ENCODE measurements at regions not wholly inside any gene's neighbourhood (a gene's known extent, or its start where the extent isn't known, plus 50 kb on each side); places are given as distances from the start of the nearest gene placed in this dataset.
A peak's percentile ranks its signal among the peaks of the same experiment; 100 is the strongest.

- Histone ChIP-seq H2AFZ (replicated peaks) (no peak overlapping the region), H3F3A (ENCODE audit: low read depth) (no peaks in the 10 kb centered on the region), H3K27ac (no peak overlapping the region), H3K4me3 (no peak overlapping the region), H3K9me3 (ENCODE audit: low read depth) (no peaks in the 10 kb centered on the region), H3K36me3 (no peaks in the 10 kb centered on the region), H3K79me2 (ENCODE audit: low read depth) (no peaks in the 10 kb centered on the region), H3K4me2 (no peak overlapping the region), H3K4me1 (peaks cover 3% of the 10 kb centered on the region), H3K27me3 (no peaks in the 10 kb centered on the region), H3K9ac (no peak overlapping the region), H4K20me1 (ENCODE audit: low read depth) (no peaks in the 10 kb centered on the region)
- H3K4me3 Mint-ChIP-seq, result no peak overlapping the region
- H3K9me3 Mint-ChIP-seq, result no peaks in the 10 kb centered on the region
- no peaks in the 10 kb centered on the region for H3K36me3 Mint-ChIP-seq
- H3K4me1 Mint-ChIP-seq, result peaks cover 20% of the 10 kb centered on the region
- DNase-seq (ENCODE audit: low spot score), result no peak
- H3K27ac Mint-ChIP-seq, result no peak overlapping the region
- no peak for TF ChIP-seq EZH2phosphoT487 (IDR thresholded peaks at IDR 0.05)
- TF ChIP-seq CTCF (IDR thresholded peaks at IDR 0.05), result no peak
- TF ChIP-seq EZH2 (IDR thresholded peaks at IDR 0.05), result no peak
- peaks cover 2% of the 10 kb centered on the region for H3K27me3 Mint-ChIP-seq (ENCODE audit: insufficient read depth, low read depth)
These were observed 243.1 kb downstream of the ALDH8A1 start for GRCh38 chr6:134706806-134707205.

GRCh38 chr6:134706153-134706552, 243.7 kb downstream of the ALDH8A1 start:
- no peak overlapping the region for H3K9ac ChIP-seq
- no peak overlapping the region for H3K4me3 ChIP-seq
- H3K9me3 ChIP-seq (ENCODE audit: low read depth), result no peaks in the 10 kb centered on the region
- no peaks in the 10 kb centered on the region for H4K20me1 ChIP-seq (ENCODE audit: low read depth)
- Mint-ChIP-seq H3K9me3 (no peaks in the 10 kb centered on the region), H3K4me1 (peaks cover 20% of the 10 kb centered on the region), H3K36me3 (no peaks in the 10 kb centered on the region), H3K27ac (no peak overlapping the region), H3K4me3 (no peak overlapping the region), H3K27me3 (ENCODE audit: insufficient read depth, low read depth) (peaks cover 2% of the 10 kb centered on the region)
- no peak overlapping the region for H2AFZ ChIP-seq (replicated peaks)
- no peak overlapping the region for H3K27ac ChIP-seq
- DNase-seq (ENCODE audit: low spot score), result peak; percentile 25
- H3K4me2 ChIP-seq, result no peak overlapping the region
- no peaks in the 10 kb centered on the region for H3K79me2 ChIP-seq (ENCODE audit: low read depth)
- peaks cover 3% of the 10 kb centered on the region for H3K4me1 ChIP-seq
- no peaks in the 10 kb centered on the region for H3K36me3 ChIP-seq
- TF ChIP-seq EZH2phosphoT487 (IDR thresholded peaks at IDR 0.05) (no peak), EZH2 (IDR thresholded peaks at IDR 0.05) (no peak), CTCF (IDR thresholded peaks at IDR 0.05) (no peak)
- H3F3A ChIP-seq (ENCODE audit: low read depth), result no peaks in the 10 kb centered on the region
- H3K27me3 ChIP-seq, result no peaks in the 10 kb centered on the region

GRCh38 chr6:134703206-134703605, 246.7 kb downstream of the ALDH8A1 start:
- Histone ChIP-seq H3K27me3 (no peaks in the 10 kb centered on the region), H2AFZ (replicated peaks) (no peak overlapping the region), H4K20me1 (ENCODE audit: low read depth) (no peaks in the 10 kb centered on the region), H3K9me3 (ENCODE audit: low read depth) (no peaks in the 10 kb centered on the region), H3K27ac (no peak overlapping the region), H3K79me2 (ENCODE audit: low read depth) (no peaks in the 10 kb centered on the region), H3K4me2 (no peak overlapping the region), H3K36me3 (no peaks in the 10 kb centered on the region), H3K4me3 (no peak overlapping the region), H3F3A (ENCODE audit: low read depth) (no peaks in the 10 kb centered on the region), H3K9ac (no peak overlapping the region), H3K4me1 (peaks cover 3% of the 10 kb centered on the region)
- Mint-ChIP-seq H3K36me3 (no peaks in the 10 kb centered on the region), H3K27ac (no peak overlapping the region), H3K4me1 (peaks cover 16% of the 10 kb centered on the region), H3K4me3 (no peak overlapping the region), H3K9me3 (no peaks in the 10 kb centered on the region), H3K27me3 (ENCODE audit: insufficient read depth, low read depth) (peaks cover 2% of the 10 kb centered on the region)
- DNase-seq (ENCODE audit: low spot score), result no peak
- TF ChIP-seq CTCF (IDR thresholded peaks at IDR 0.05), result no peak
- no peak for TF ChIP-seq EZH2 (IDR thresholded peaks at IDR 0.05)
- TF ChIP-seq EZH2phosphoT487 (IDR thresholded peaks at IDR 0.05), result no peak

Data from neural progenitor cell (in vitro differentiated cells).